Endothelial cell of umbilical vein (primary cell): ENCODE measurements at regions not wholly inside any gene's neighbourhood (a gene's known extent, or its start where the extent isn't known, plus 50 kb on each side); places are given as distances from the start of the nearest gene placed in this dataset.

Source experiments
- CTCF ChIP-seq, 2 donors: IDR thresholded peaks; 1 replicate in 1 of 2; 2 replicates in 1 of 2; pipeline ENCODE4 v1.5.1; 2011; ENCODE audit warnings: low read length in 2 of 2, mild to moderate bottlenecking in 2 of 2, moderate library complexity in 2 of 2, control low read depth in 1 of 2, inconsistent platforms in 1 of 2, low read depth in 1 of 2; ENCODE audit not compliant: insufficient read depth in 1 of 2; ENCODE audit errors: extremely low read depth in 1 of 2
- EZH2 ChIP-seq: IDR thresholded peaks from 2 replicates; pipeline ENCODE4 v1.6.1; 2012; ENCODE audit warnings: borderline replicate concordance, low read depth, mild to moderate bottlenecking, moderate library complexity, low read length, inconsistent platforms; ENCODE audit not compliant: severe bottlenecking
- FOS ChIP-seq: IDR thresholded peaks from 2 replicates; pipeline ENCODE4 v1.6.1; 2011; ENCODE audit warnings: mild to moderate bottlenecking, low read length, moderate library complexity, borderline replicate concordance; ENCODE audit not compliant: insufficient read depth
- GATA2 ChIP-seq: IDR thresholded peaks from 2 replicates; pipeline ENCODE4 v1.7.0; 2011; ENCODE audit warnings: low read depth, mild to moderate bottlenecking, moderate library complexity, mixed read lengths, low read length; ENCODE audit not compliant: insufficient read length, insufficient read depth
- JUN ChIP-seq: IDR thresholded peaks from 2 replicates; pipeline ENCODE4 v1.6.1; 2011; ENCODE audit warnings: borderline replicate concordance, low read depth; ENCODE audit not compliant: insufficient read length, insufficient read depth
- POLR2A ChIP-seq: IDR thresholded peaks from 2 replicates; pipeline ENCODE4 v1.6.1; 2012; ENCODE audit warnings: low read depth, mild to moderate bottlenecking, control low read depth, low read length
- POLR2AphosphoS5 ChIP-seq: IDR thresholded peaks from 2 replicates; pipeline ENCODE4 v1.6.1; 2012; ENCODE audit warnings: low read depth, mild to moderate bottlenecking, control low read depth, low read length, moderate library complexity; ENCODE audit not compliant: insufficient read depth

- TF ChIP-seq EZH2 = no peak
- no peak for TF ChIP-seq CTCF (IDR thresholded peaks at IDR 0.05; ENCODE audit: extremely low read depth in 1 of 2, insufficient read depth in 1 of 2, low read depth in 1 of 2, low read length in 2 of 2)
- no peak for TF ChIP-seq POLR2AphosphoS5
- TF ChIP-seq POLR2A = no peak
- no peak for TF ChIP-seq FOS
- TF ChIP-seq JUN = no peak
- no peak for TF ChIP-seq GATA2
These were observed 174.1 kb downstream of the ANKRD30B start for GRCh38 chr18:14922031-14922430.
